ENCODE measurements at regions not wholly inside any gene's neighbourhood (a gene's known extent, or its start where the extent isn't known, plus 50 kb on each side); places are given as distances from the start of the nearest gene placed in this dataset.
A peak's percentile ranks its signal among the peaks of the same experiment; 100 is the strongest.

DNA sequence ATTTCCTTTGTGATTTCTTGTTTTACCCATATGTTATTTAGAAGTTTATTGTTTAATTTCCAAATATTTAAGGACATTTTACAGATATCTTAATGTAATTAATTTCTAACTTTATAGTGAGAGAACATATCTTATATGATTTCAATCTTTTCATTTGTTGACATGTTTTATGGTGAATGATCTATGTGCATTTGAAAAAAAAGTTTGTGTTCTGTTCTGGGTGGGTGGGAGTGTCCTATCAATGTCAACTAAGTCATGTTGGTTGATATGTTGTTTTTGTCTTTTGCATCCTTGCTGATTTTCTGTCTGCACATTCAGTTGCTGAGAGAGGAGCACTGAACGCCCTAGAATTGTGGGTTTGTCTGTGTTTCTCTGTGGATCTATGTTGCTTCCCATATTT is 50.3 kb upstream of the CBFA2T3 start:
- DNase-seq = no peak
- intact Hi-C loops (cut with DNase I) = no loop called here
- Histone ChIP-seq H3K4me1 (peaks cover 0 to 11% (median 0%) of the 10 kb centered on the region in 9 donors), H3K27me3 (peaks cover 0 to 41% (median 23%) of the 10 kb centered on the region in 7 donors), H3K36me3 (no peaks in the 10 kb centered on the region), H3K27ac (no peak overlapping the region), H3K9me3 (peaks cover 0 to 39% (median 16%) of the 10 kb centered on the region in 11 donors), H3K4me3 (no peak overlapping the region)
- ATAC-seq = no peak
- WGBS, 2 donors = 71 to 77% methylated on average over 1 of the region's 1 CpG
- TF ChIP-seq, protein P1, sequence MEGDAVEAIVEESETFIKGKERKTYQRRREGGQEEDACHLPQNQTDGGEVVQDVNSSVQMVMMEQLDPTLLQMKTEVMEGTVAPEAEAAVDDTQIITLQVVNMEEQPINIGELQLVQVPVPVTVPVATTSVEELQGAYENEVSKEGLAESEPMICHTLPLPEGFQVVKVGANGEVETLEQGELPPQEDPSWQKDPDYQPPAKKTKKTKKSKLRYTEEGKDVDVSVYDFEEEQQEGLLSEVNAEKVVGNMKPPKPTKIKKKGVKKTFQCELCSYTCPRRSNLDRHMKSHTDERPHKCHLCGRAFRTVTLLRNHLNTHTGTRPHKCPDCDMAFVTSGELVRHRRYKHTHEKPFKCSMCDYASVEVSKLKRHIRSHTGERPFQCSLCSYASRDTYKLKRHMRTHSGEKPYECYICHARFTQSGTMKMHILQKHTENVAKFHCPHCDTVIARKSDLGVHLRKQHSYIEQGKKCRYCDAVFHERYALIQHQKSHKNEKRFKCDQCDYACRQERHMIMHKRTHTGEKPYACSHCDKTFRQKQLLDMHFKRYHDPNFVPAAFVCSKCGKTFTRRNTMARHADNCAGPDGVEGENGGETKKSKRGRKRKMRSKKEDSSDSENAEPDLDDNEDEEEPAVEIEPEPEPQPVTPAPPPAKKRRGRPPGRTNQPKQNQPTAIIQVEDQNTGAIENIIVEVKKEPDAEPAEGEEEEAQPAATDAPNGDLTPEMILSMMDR (IDR thresholded peaks at IDR 0.05) = no peak

DNA sequence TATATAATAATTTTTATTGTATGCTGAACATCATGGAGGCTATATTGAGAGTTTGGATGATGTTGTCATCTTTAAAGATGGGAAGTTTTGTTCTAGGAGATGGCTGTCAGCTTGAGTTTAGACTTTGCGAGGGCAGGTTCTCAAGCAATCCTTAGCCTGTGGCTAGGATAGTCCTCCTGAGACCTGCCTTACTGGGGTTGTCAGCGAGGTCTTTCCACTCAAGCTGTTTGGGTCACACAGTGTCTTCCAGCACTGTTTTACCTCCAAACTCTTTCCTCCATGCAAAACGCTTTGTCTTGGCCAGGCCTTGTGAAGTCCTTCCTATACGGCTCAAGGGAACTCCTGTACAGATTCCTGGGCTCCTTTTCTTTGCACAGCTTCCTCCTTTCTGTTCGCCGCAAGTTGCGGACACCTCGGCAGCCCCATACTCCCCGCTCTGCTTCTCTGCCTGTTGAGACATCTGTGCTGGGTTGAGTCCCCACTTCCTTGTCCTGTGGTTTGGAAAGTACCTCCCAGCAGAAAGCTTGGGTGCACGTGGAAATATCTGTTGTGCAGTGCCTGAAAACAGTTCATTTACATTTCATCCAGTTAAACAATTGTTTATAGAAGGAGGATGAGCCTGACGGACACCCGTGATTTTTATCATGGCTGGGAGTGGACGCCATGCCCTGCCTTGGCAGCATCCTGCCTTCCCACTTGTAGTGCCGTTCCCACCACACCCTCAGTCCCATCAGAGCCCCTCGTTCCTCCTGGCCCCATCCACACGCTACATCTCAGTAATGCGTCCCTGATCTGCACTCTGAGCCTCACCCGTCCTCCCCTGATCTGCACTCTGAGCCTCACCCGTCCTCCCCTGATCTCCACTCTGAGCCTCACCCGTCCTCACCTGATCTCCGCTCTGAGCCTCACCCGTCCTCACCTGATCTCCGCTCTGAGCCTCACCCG is 55.0 kb upstream of the CBFA2T3 start:
- DNase-seq = peak; percentile 13 to 16
- intact Hi-C loops (cut with DNase I) = no loop called here
- WGBS, 2 donors = 81 to 84% methylated on average over 24 of the region's 24 CpGs
- peak in 6 of 8 donors; percentile 44 to 72 (median 56) for ATAC-seq
- no peaks in the 10 kb centered on the region for H3K36me3 ChIP-seq
- peaks cover 4 to 45% (median 28%) of the 10 kb centered on the region in 7 donors for H3K27me3 ChIP-seq
- TF ChIP-seq, protein P1 (IDR thresholded peaks at IDR 0.05) = no peak
- H3K27ac ChIP-seq = peak overlapping the region in 1 of 10 donors; percentile 33
- no peak overlapping the region for H3K4me3 ChIP-seq
- peaks cover 0 to 18% (median under 1%) of the 10 kb centered on the region in 11 donors for H3K9me3 ChIP-seq
- H3K4me1 ChIP-seq = peaks cover 0 to 17% (median 0%) of the 10 kb centered on the region in 9 donors

DNA sequence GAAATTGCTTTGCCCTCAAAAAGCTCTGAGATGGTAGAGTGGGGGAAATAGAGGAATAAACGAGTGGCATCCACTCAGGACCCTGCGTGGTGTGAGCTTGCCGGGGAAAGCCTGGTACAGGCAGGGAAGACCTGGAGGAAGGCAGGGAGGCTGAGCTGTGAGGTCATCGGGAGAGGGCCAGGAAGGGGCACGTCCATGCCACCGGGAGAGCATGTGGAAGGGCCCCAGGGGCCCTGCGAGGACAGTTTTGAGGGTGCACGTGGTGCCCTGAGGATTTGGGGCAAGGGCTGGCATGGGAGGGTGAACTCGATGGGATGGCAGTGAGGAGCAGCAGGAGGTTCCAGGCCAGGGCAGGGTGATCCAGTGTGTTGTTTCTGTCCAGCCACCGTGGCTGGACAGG is 56.3 kb upstream of the CBFA2T3 start:
- WGBS, 2 donors = 71 to 76% methylated on average over 10 of the region's 10 CpGs
- intact Hi-C loops (cut with DNase I) = no loop called here

More for the DNA sequence above, 56.3 kb upstream of the CBFA2T3 start:
- Histone ChIP-seq H3K27me3 (peaks cover 9 to 52% (median 35%) of the 10 kb centered on the region in 7 donors), H3K27ac (no peak overlapping the region), H3K36me3 (no peaks in the 10 kb centered on the region), H3K4me1 (peaks cover 0 to 17% (median 0%) of the 10 kb centered on the region in 9 donors), H3K9me3 (peaks cover 0 to 12% (median 0%) of the 10 kb centered on the region in 11 donors), H3K4me3 (no peak overlapping the region)
- TF ChIP-seq, protein P1 (IDR thresholded peaks at IDR 0.05) = no peak
- DNase-seq (no peak), ATAC-seq (no peak)

Data from heart right ventricle (tissue), 16 donors.